ENCODE measurements at regions not wholly inside any gene's neighbourhood (a gene's known extent, or its start where the extent isn't known, plus 50 kb on each side); places are given as distances from the start of the nearest gene placed in this dataset.

GRCh38 chr5:110018509-110018908 lies 328.8 kb downstream of the MAN2A1 start:
- TF ChIP-seq POLR2AphosphoS5 (IDR thresholded peaks at IDR 0.05; ENCODE audit: low read depth, low read length) (no peak), CTCF (IDR thresholded peaks at IDR 0.05; ENCODE audit: control extremely low read depth in 1 of 3, insufficient read depth in 1 of 3, low read depth in 1 of 3, low read length in 3 of 3) (no peak), RXRA (IDR thresholded peaks at IDR 0.05; ENCODE audit: insufficient read depth, low read depth, low read length) (no peak), EZH2 (IDR thresholded peaks at IDR 0.05; ENCODE audit: low read depth, low read length, severe bottlenecking) (no peak), POLR2A (IDR thresholded peaks at IDR 0.05; ENCODE audit: control extremely low read depth in 1 of 2, low read depth in 2 of 2, low read length in 2 of 2) (no peak)
